NCI-H1417 treated with DMSO at 0.1 percent for 48 hours (cell line): ENCODE measurements at regions not wholly inside any gene's neighbourhood (a gene's known extent, or its start where the extent isn't known, plus 50 kb on each side); places are given as distances from the start of the nearest gene placed in this dataset.
"Not testable (repeated sequence)": the region's sequence is repeated elsewhere in the genome, so short reads cannot be mapped to it uniquely, and the experiment has no call there.

ENCODE experiments used
- DNase-seq: peaks from one replicate; lab custom pipeline; 2025; lab: John Stamatoyannopoulos, UW

DNA sequence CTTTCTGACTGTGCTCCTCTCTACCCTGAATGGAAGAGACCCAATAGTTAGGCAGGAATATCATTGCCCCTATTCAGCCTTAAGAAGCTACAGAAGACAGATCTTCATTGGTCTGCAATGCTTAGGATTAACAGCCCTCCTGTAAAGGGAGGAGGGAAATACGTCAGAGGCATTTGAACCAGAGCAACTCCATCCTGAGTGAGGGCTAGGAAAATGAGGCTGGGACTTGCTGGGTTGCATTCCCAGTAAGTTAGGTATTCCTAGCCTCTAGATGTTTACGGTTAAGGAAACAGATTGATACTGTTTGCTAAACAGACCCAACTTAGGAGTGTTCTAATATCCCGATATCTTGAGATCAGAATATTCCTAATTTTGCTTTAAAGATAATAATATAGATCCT, 63.5 kb downstream of the PCDH18 start:
- DNase-seq = no peak

DNA sequence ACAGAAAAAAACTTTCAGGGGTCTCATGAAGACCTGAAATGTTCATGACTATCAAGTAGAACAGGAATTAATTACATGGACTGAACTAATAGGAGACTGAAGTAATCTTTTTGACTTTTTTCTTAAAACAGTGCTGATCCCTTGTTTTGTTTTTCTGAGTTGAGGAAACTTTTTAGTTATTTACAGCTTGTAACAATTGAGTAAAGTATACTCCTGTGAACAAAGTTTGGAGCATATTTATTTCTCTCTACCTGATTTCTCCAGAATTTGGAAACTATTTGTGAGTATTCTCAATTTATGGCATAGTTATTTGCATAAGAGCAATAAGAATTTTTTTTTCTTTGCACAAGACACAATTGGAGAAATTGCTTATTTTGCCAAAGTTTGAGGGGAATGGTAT, 64.8 kb downstream of the PCDH18 start:
- DNase-seq = no peak

GRCh38 chr4:137463377-137464003, 68.8 kb downstream of the PCDH18 start:
- no peak for DNase-seq

- DNase-seq = no peak
Observed at GRCh38 chr4:137455647-137456321, 76.5 kb downstream of the PCDH18 start.

GRCh38 chr4:137454767-137455166, 77.5 kb downstream of the PCDH18 start:
- DNase-seq = no peak

GRCh38 chr4:137452799-137453198, 79.5 kb downstream of the PCDH18 start:
- DNase-seq = no peak

DNA sequence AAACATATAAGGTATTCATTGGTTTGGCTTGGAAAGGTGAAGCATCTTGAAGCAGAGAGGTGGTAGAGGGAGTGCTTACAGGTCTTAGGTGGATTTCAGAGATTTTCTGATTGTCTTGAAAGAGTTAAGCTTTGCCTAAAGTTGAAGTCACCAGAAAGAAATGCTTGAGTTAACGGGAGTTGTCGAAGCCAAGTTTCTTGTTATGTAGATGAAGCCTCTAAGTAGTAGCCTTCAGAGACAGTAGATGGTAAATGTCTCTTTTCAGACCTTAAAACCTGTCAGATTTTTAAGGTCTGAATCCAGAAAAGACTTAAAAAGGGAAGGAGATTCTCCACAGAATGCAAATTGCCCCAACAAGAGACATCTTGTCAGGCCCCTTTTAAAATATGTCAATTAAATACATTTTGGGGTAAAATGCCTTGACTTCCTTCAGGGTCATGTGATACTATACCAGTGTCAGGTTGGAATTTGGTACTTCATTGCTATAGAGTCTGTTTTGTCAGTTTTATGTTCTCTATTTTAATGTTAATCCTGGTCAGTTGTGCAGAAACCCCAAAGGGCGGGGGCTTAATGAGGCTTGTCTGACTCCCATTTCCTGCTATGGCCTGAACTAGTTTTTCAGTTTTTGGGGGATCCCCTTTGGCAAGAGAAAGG, 81.0 kb downstream of the PCDH18 start:
- no peak for DNase-seq

DNA sequence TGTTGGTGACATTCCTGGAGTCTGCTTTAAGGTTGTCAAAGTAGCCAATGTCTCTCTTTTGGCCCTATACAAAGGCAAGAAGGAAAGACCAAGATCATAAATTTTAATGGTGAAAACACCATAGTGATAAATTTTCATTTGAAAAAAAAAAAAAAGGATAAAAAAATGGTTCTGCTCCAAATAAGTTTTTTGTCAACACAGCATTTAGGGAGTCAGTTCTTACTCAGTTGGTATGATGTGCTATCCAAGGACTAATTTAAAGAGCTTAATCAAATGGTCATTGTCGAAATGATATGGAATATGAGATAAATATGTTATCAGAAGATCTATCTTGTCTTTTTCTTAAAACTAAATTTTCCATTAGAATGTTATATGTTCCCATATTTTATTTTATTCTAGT, 83.9 kb downstream of the PCDH18 start:
- DNase-seq = no peak

DNA sequence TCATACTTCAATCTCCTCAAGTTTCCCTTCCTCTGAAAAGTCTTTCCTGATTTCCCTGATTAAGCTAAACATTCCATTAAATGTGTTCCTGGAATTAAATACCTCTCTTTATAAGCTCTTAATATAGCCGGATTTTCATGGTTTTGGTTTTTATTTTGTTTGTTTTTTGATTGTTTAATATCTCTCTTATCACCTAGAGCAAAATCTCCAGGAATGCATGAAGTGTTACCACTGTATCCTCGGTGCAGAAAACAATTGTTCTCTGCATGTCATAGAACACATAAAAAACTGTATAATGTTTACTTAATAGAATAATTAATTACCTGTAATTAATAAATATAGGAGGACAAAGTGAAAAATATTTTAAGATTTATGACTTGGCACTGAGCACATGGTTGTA, 86.2 kb downstream of the PCDH18 start:
- DNase-seq = no peak

DNA sequence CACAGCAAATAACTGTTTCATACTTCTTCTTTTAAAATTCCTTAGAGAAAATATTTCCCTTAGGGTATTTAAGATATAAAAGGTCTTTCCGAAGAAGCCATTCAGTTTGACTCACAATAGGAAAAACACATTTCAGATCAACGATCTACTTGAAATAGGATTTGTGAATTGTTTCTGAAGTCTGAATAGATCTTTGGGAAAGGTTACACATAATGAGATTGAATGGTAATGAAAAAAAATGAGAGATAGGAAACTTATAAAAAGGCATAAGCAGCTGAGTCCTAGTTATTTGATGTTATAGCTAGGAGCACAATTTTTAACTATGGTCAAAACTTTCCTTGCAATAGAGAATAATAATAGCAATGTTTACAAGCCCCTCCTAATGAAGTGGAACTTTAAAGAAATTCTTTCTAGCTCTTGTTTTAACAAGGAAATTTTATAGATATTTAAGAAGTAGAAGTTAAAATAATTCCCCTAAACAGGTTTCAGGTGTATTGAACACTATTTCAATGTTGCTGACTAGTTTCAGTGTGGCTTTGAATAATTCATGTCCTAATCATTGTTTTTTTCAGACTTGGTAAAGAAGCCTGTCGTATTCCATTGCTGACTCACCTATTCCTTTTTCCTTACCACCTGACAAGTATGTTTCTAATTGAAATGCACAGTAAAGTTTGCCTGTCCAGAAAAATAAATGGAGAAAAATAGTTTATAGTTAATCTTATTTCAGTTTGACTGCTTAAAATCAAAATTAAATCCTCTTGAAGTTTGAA, 89.1 kb downstream of the PCDH18 start:
- no peak for DNase-seq

DNA sequence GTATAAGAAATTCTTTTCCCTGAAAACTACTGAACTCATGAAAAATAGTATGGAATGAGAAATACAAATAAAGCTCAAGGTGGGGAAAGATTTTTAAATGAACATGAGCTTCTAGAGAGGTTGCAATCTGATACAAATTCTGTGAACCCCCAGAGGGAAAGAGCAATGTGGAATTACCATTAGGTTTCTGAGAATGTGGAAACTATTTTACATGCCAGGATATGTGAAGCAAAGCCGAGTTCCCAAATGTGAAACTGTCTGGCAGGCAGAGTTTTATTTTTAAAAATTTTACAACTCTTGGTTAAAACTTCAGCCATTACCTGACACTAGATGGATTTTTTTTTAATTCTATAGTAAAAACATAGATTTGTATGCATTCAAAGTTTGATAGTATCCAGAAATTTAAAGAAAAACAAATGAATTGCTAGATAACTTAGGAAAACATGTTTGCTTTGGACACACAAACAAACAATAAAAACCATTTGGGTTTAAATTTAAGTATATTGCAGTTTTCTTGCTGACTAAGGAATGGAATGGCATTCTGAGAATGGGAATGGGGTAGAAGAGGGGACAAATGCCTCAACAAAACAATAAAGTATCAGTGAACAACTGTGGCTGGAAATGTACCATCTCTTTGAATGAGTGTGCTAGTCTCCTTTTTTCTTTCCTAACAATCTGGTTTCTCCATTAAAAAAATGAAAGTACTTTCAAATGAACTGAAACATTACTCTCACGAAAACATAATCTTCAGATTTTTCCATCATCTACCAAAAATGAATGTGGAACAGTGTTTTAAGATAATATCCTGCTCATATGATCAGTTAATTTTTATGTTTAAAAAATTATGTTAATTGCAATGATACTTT, 99.6 kb downstream of the PCDH18 start:
- no peak for DNase-seq

DNA sequence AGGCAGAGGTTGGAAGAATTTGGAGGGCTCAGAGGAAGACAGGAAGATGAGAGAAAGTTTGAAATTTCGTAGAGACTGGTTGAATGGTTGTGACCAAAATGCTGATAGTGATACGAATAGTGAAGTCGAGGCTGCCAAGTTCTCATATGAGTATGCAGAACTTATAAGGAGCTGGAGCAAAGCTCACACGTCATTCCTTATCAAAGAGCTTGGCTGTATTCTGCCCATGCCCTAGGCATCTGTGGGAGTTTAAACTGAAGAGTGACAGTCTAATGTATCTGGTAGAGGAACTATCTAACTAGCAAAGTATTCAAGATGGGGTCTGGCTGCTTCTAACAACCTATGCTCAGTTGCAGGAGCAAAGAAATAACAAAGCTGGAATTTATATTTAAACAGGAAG, 102.1 kb downstream of the PCDH18 start:
- no peak for DNase-seq

DNA sequence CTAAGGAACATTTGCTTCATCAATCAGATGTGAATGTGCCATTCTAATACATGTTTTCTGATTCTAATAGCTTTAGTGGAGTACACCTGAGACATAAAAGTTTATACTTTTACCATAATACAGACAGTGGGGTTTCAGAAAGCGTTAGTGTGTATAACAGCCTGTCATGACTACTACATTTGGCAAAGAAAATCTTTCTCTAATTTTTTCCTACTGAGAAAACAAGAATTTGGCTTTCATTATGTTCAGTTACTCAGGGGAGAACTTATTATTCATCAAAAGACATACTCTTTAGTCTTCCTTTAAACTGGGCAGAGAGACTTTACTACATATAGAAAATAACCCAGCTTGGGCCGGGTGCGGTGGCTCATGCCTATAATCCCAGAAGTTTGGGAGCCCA, 104.9 kb downstream of the PCDH18 start:
- DNase-seq = no peak

DNA sequence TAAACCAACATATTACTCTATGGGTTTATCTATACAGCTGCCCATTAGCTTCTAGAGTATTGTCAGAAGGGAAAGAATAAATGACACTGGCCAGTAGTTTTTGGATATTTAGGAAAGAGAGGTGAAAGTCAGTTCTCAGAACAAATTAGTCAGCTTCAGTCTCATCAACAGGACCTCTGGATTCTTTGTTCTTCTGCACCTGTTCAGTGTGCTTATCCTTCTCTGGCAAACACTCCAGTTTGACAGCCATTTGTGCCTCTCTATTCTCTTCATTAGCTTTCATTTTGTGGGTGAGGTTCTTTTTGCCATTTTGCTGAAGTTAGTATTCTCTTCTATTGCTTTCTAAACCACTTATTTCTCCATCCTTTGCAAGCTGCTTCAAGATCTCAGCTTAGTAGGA, 107.0 kb downstream of the PCDH18 start:
- DNase-seq = no peak

GRCh38 chr4:137422666-137423065, 109.6 kb downstream of the PCDH18 start:
- DNase-seq = no peak

DNA sequence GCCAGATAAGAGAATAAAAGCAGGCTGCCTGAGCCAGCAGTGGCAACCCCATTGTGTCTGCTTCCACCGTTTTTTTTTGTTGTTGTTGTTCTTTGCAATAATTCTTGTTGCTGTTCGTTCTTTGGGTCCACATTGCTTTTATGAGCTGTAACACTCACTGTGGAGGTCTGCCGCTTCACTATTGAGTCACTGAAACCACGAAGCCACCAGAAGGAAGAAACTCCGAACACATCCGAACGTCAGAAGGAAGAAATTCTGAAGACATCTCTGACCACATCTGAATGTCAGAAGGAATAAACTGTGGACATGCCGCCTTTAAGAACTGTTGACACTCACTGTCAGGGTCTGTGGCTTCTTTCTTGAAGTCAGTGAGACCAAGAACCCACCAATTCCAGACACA, 110.5 kb downstream of the PCDH18 start:
- DNase-seq = no peak

DNA sequence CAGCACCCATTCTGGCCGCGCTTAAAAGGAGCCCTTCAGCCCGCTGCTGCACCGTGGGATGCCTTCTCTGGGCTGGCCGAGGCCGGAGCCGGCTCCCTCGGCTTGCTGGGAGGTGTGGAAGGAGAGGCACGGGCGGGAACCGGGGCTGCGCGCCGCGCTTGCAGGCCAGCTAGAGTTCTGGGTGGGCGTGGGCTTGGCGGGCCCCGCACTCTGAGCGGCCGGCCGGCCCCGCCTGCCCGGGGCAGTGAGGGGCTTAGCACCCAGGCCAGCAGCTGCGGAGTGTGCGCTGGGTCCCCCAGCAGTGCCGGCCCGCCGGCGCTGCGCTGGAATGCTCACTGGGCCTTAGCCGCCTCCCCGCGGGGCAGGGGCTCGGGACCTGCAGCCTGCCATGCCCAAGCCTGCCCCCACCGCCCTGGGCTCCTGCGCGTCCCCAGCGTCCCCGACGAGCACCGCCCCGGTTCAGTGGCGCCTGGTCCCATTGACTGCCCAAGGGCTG, 111.3 kb downstream of the PCDH18 start:
- DNase-seq = no peak

GRCh38 chr4:137417676-137418075, 114.6 kb downstream of the PCDH18 start:
- no peak for DNase-seq

DNA sequence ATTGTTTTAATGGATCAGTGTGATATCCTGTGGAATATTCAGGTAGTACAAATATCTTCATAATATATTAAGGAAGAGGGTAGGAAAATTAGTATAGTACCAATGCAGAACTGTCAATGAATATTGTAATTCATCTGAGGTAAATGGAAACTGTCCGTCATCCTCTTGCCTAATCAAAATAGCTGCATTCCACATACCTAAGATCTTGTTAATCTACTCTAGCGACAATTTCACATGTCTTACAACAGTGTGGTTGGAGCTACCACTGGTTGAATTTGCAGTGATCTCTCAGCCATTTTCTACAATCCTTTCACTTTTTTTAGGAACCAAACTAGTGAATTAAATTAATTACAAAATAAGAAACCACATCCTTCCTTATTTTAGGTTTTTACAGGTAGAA, 117.5 kb downstream of the PCDH18 start:
- DNase-seq = no peak

- DNase-seq = no peak
Observed at GRCh38 chr4:137408527-137409177, 123.6 kb downstream of the PCDH18 start.

- DNase-seq = not testable (repeated sequence)
Observed at GRCh38 chr4:137405833-137406232, 126.5 kb downstream of the PCDH18 start.
